ENCODE measurements at regions not wholly inside any gene's neighbourhood (a gene's known extent, or its start where the extent isn't known, plus 50 kb on each side); places are given as distances from the start of the nearest gene placed in this dataset.

GRCh38 chr11:43582024-43582862 is 98.3 kb upstream of the HSD17B12 start:
- in situ Hi-C loops (cut with MboI; ENCODE audit: low sequenced_read_pairs, unreplicated experiment) = no loop called here
- no peak for TF ChIP-seq CTCF (IDR thresholded peaks at IDR 0.05; ENCODE audit: borderline replicate concordance, control extremely low read depth, extremely low read depth, insufficient read depth, missing control alignments)
- peak; percentile 24 for DNase-seq (ENCODE audit: low spot score)

- in situ Hi-C loops (cut with MboI; ENCODE audit: low sequenced_read_pairs, unreplicated experiment) = no loop called here
- TF ChIP-seq CTCF (IDR thresholded peaks at IDR 0.05; ENCODE audit: borderline replicate concordance, control extremely low read depth, extremely low read depth, insufficient read depth, missing control alignments) = no peak
Observed at GRCh38 chr11:43582863-43583462, 97.6 kb upstream of the HSD17B12 start.

GRCh38 chr11:43583548-43583947 is 97.0 kb upstream of the HSD17B12 start:
- in situ Hi-C loops (cut with MboI; ENCODE audit: low sequenced_read_pairs, unreplicated experiment) = no loop called here
- DNase-seq (ENCODE audit: low spot score) = no peak
- TF ChIP-seq CTCF (IDR thresholded peaks at IDR 0.05; ENCODE audit: borderline replicate concordance, control extremely low read depth, extremely low read depth, insufficient read depth, missing control alignments) = no peak

More at GRCh38 chr11:43582863-43583462, 97.6 kb upstream of the HSD17B12 start:
- no peak for DNase-seq (ENCODE audit: low spot score)

GRCh38 chr11:43585877-43586608 is 94.5 kb upstream of the HSD17B12 start:
- in situ Hi-C loops (cut with MboI; ENCODE audit: low sequenced_read_pairs, unreplicated experiment) = no loop called here
- no peak for TF ChIP-seq CTCF (IDR thresholded peaks at IDR 0.05; ENCODE audit: borderline replicate concordance, control extremely low read depth, extremely low read depth, insufficient read depth, missing control alignments)
- DNase-seq (ENCODE audit: low spot score) = no peak

GRCh38 chr11:43589601-43590250 is 90.8 kb upstream of the HSD17B12 start:
- TF ChIP-seq CTCF (IDR thresholded peaks at IDR 0.05; ENCODE audit: borderline replicate concordance, control extremely low read depth, extremely low read depth, insufficient read depth, missing control alignments) = no peak
- in situ Hi-C loops (cut with MboI; ENCODE audit: low sequenced_read_pairs, unreplicated experiment) = no loop called here

GRCh38 chr11:43601511-43601910 is 79.0 kb upstream of the HSD17B12 start:
- in situ Hi-C loops (cut with MboI; ENCODE audit: low sequenced_read_pairs, unreplicated experiment) = no loop called here
- DNase-seq (ENCODE audit: low spot score) = no peak
- TF ChIP-seq CTCF (IDR thresholded peaks at IDR 0.05; ENCODE audit: borderline replicate concordance, control extremely low read depth, extremely low read depth, insufficient read depth, missing control alignments) = no peak

More at GRCh38 chr11:43589601-43590250, 90.8 kb upstream of the HSD17B12 start:
- no peak for DNase-seq (ENCODE audit: low spot score)

Measured in GM13976 (cell line).